ENCODE measurements at regions not wholly inside any gene's neighbourhood (a gene's known extent, or its start where the extent isn't known, plus 50 kb on each side); places are given as distances from the start of the nearest gene placed in this dataset.

DNA sequence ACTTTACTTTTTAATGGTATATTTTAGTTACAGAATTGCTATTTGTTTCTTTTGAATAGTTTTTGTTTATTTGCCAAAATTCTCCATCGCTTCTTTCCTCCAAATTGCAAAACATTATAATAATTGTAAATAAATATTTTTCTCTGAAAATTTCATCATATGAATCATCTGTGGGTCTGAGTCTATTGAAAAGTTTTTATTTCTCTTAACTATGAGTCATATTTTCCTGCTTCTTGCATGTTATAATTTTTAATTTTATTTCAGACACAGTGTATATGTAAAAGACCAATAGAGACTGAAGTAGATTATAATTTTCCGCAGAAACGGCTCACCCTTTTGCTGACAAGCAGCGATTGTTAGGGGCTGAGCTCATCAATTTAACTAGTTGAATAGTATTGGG lies 279.1 kb upstream of the IL12B start (continued):
- TF ChIP-seq, protein P1, sequence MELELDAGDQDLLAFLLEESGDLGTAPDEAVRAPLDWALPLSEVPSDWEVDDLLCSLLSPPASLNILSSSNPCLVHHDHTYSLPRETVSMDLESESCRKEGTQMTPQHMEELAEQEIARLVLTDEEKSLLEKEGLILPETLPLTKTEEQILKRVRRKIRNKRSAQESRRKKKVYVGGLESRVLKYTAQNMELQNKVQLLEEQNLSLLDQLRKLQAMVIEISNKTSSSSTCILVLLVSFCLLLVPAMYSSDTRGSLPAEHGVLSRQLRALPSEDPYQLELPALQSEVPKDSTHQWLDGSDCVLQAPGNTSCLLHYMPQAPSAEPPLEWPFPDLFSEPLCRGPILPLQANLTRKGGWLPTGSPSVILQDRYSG (tag; conservative IDR thresholded peaks at IDR 0.05; ENCODE audit: low read depth): no peak

DNA sequence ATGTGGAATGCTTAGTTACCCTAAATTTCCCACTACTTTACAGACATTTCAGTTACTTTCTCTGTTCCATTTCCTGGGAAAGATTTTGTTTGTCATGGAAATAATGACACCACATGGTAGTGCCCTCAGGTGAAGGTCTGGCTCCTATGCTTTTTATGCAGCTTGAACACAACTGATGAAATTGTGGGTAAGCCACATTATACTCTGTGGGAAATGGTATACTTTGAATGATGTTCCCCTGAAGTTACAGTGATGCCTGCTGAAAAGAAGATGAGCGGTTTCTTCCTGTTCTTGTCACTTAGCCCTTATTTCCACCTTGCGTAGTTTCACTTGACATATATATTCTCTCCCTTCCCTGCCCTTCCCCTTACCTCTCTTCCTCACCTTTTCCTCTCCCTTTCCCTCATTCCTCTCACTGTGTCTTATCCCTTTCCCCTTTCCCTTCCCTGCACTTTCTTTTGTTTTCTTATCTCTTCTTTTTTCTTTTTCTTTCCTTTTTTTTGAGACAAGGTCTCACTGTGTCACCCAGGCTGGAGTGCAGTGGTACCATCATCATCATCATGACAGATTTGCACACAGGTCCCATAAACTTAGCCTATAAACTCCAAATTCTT lies 280.8 kb upstream of the IL12B start:
- H3K4me2 ChIP-seq (ENCODE audit: insufficient read depth, low read length): no peak overlapping the region
- CTCF ChIA-PET (ENCODE audit: low intra/inter-chr PET ratio): no interaction called here
- in situ Hi-C loops (cut with MboI) (no loop called here), intact Hi-C loops (cut with micrococcal nuclease) (no loop called here)
- 11% methylated on average over 2 of the region's 2 CpGs for WGBS (ENCODE audit: insufficient coverage, low coverage, missing lambda C conversion rate)
- H3K4me3 ChIP-seq: no peak overlapping the region
- no peaks in the 10 kb centered on the region for H3K79me2 ChIP-seq (ENCODE audit: control insufficient read depth, insufficient read depth, low read length)
- FAIRE-seq (no peak), DNase-seq (ENCODE audit: extremely low read depth in 1 of 4, low spot score in 3 of 4) (no peak), ATAC-seq (no peak)
- no TSS peak for BruUV-seq (replicated peaks)
- H3K9me1 ChIP-seq (ENCODE audit: control insufficient read depth, insufficient read depth, low read length): no peaks in the 10 kb centered on the region
- H3K27ac ChIP-seq (ENCODE audit: extremely low read depth, low read depth, low read length): no peak overlapping the region
- H3K36me3 ChIP-seq (ENCODE audit: control insufficient read depth, insufficient read depth, low read length): no peaks in the 10 kb centered on the region
- H3K4me1 ChIP-seq (replicated peaks in 1 of 2; ENCODE audit: control insufficient read depth in 2 of 2, insufficient read depth in 2 of 2, low read length in 2 of 2): no peaks in the 10 kb centered on the region
- H2AFZ ChIP-seq (ENCODE audit: low read depth, low read length): no peak overlapping the region
- POLR2A ChIA-PET: interaction anchor here (0.5 kb wide), 1 partner anchor 505 kb away, joined by 3 read pairs; no protein-coding TSS in a partner anchor
- no peak overlapping the region for H3K9ac ChIP-seq (ENCODE audit: insufficient read depth in 1 of 2, low read depth in 2 of 2, low read length in 2 of 2)
- no peaks in the 10 kb centered on the region for H3K9me3 ChIP-seq (replicated peaks; ENCODE audit: control insufficient read depth, insufficient read depth, low read depth, low read length)
- no peaks in the 10 kb centered on the region for H4K20me1 ChIP-seq (replicated peaks; ENCODE audit: control insufficient read depth, insufficient read depth, low read length)
- no peaks in the 10 kb centered on the region for H3K27me3 ChIP-seq (ENCODE audit: control insufficient read depth in 2 of 2, insufficient read depth in 2 of 2, low read length in 2 of 2)
- TF ChIP-seq MAX (CRISPR knock-in tag; IDR thresholded peaks at IDR 0.05): no peak
- TF ChIP-seq ADNP (tag; IDR thresholded peaks at IDR 0.05): no peak
- no peak for TF ChIP-seq ZNF316 (IDR thresholded peaks at IDR 0.05)
- TF ChIP-seq ZNF347 (CRISPR knock-in tag; IDR thresholded peaks at IDR 0.05; ENCODE audit: low read depth): no peak
- TF ChIP-seq, protein P2, sequence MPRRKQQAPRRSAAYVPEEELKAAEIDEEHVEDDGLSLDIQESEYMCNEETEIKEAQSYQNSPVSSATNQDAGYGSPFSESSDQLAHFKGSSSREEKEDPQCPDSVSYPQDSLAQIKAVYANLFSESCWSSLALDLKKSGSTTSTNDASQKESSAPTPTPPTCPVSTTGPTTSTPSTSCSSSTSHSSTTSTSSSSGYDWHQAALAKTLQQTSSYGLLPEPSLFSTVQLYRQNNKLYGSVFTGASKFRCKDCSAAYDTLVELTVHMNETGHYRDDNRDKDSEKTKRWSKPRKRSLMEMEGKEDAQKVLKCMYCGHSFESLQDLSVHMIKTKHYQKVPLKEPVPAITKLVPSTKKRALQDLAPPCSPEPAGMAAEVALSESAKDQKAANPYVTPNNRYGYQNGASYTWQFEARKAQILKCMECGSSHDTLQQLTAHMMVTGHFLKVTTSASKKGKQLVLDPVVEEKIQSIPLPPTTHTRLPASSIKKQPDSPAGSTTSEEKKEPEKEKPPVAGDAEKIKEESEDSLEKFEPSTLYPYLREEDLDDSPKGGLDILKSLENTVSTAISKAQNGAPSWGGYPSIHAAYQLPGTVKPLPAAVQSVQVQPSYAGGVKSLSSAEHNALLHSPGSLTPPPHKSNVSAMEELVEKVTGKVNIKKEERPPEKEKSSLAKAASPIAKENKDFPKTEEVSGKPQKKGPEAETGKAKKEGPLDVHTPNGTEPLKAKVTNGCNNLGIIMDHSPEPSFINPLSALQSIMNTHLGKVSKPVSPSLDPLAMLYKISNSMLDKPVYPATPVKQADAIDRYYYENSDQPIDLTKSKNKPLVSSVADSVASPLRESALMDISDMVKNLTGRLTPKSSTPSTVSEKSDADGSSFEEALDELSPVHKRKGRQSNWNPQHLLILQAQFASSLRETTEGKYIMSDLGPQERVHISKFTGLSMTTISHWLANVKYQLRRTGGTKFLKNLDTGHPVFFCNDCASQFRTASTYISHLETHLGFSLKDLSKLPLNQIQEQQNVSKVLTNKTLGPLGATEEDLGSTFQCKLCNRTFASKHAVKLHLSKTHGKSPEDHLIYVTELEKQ (CRISPR knock-in tag; IDR thresholded peaks at IDR 0.05): no peak
- no peak for TF ChIP-seq ASH1L (IDR thresholded peaks at IDR 0.05; ENCODE audit: borderline replicate concordance, low read depth, partially characterized antibody)
- TF ChIP-seq, protein P3, sequence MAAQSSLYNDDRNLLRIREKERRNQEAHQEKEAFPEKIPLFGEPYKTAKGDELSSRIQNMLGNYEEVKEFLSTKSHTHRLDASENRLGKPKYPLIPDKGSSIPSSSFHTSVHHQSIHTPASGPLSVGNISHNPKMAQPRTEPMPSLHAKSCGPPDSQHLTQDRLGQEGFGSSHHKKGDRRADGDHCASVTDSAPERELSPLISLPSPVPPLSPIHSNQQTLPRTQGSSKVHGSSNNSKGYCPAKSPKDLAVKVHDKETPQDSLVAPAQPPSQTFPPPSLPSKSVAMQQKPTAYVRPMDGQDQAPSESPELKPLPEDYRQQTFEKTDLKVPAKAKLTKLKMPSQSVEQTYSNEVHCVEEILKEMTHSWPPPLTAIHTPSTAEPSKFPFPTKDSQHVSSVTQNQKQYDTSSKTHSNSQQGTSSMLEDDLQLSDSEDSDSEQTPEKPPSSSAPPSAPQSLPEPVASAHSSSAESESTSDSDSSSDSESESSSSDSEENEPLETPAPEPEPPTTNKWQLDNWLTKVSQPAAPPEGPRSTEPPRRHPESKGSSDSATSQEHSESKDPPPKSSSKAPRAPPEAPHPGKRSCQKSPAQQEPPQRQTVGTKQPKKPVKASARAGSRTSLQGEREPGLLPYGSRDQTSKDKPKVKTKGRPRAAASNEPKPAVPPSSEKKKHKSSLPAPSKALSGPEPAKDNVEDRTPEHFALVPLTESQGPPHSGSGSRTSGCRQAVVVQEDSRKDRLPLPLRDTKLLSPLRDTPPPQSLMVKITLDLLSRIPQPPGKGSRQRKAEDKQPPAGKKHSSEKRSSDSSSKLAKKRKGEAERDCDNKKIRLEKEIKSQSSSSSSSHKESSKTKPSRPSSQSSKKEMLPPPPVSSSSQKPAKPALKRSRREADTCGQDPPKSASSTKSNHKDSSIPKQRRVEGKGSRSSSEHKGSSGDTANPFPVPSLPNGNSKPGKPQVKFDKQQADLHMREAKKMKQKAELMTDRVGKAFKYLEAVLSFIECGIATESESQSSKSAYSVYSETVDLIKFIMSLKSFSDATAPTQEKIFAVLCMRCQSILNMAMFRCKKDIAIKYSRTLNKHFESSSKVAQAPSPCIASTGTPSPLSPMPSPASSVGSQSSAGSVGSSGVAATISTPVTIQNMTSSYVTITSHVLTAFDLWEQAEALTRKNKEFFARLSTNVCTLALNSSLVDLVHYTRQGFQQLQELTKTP (IDR thresholded peaks at IDR 0.05; ENCODE audit: low read depth in 1 of 2, partially characterized antibody in 2 of 2): no peak
